ENCODE measurements at regions not wholly inside any gene's neighbourhood (a gene's known extent, or its start where the extent isn't known, plus 50 kb on each side); places are given as distances from the start of the nearest gene placed in this dataset.

DNA sequence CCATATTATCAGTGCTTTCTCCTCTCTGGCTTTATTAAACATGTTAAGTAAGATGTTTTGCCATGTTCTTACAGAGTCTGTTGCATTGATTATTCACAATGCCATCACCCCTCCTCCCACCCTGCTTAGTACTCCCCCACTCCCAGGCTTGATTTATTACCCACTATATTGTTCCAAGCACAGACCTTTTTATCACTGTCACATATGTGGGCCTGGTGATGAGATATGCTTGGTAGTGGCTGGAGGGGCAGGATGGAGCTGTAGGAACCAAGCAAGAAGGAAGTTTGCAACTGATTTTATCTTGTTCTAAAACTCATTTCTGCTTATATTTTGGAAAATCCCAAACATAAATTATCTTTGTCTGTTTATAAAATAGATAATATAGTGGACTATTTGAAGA is 748.2 kb upstream of the CELF4 start:
- Histone ChIP-seq H3K4me3 (ENCODE audit: low read depth, low read length) (no peak overlapping the region), H3K4me1 (ENCODE audit: insufficient read depth) (no peaks in the 10 kb centered on the region), H3K27ac (ENCODE audit: low read depth) (no peak overlapping the region), H3K36me3 (ENCODE audit: insufficient read depth) (no peaks in the 10 kb centered on the region)
- DNase-seq (ENCODE audit: extremely low spot score), result no peak

DNA sequence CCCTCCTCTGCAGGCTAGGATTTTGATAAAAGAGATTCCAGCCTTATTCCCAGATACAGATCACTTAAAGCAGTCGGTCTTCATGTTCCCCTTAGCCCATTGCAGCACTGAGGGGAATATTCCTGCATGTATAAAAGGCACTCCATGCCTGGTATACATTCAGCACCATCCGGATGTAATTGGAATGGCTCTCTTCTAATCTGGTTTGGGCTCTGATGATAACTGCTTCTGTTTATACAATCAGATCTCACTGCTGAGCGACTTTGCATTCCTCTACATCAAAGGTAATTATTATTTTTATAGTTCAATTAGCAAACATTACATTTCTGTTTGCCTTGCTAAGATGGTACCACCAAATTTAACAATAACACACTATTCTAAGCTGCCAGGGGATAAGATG is 746.9 kb upstream of the CELF4 start:
- WGBS, result 41% methylated on average over 3 of the region's 3 CpGs
- DNase-seq (ENCODE audit: extremely low spot score), result no peak

DNA sequence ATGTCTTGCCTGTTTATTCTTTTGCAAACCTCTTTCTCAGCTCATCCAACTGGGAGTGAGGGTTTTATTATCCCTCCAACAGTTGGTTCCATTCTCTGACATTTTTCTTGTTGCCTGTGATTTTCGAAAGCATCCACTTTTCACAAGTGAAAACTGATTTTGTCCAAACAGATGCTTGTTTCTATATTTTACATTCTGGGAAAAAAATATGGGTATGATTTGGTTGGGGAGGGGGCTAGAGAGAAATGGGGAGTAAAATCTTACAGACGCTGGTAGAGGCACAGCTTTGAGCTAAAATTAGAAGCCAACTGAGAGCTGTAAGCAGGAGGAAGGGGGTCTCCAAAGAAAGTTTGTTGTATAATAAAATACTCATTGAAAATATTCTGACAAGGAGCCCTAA is 745.3 kb upstream of the CELF4 start:
- H3K36me3 ChIP-seq (ENCODE audit: insufficient read depth), result no peaks in the 10 kb centered on the region
- H3K27ac ChIP-seq (ENCODE audit: low read depth), result no peak overlapping the region
- H3K4me1 ChIP-seq (ENCODE audit: insufficient read depth), result no peaks in the 10 kb centered on the region
- no peak for DNase-seq (ENCODE audit: extremely low spot score)
- WGBS, result 79% methylated on average over 2 of the region's 2 CpGs
- no peak overlapping the region for H3K4me3 ChIP-seq (ENCODE audit: low read depth, low read length)

More for the DNA sequence above, 746.9 kb upstream of the CELF4 start:
- no peak overlapping the region for H3K4me3 ChIP-seq (ENCODE audit: low read depth, low read length)
- H3K36me3 ChIP-seq (ENCODE audit: insufficient read depth), result no peaks in the 10 kb centered on the region
- H3K4me1 ChIP-seq (ENCODE audit: insufficient read depth), result no peaks in the 10 kb centered on the region
- no peak overlapping the region for H3K27ac ChIP-seq (ENCODE audit: low read depth)

DNA sequence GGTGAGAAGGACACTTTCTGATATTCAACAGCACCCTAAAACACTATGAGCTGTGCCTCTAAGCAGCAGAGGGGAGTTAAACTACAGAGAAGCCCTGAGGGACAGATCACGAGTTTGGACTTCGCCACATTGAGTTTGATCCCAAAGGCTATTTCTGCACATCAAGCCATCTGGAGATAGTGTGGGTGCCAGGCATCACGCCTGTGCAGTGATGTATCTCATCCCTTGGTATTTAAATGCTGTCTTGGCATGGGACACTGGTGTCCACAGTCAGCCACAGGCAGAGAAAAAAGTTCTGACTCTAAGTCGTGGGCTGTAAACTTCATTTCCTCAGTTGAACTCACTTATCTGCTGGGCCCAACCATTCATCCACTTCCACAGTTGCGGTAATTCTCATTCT is 742.3 kb upstream of the CELF4 start:
- DNase-seq (ENCODE audit: extremely low spot score), result no peak
- Histone ChIP-seq H3K4me1 (ENCODE audit: insufficient read depth) (no peaks in the 10 kb centered on the region), H3K27ac (ENCODE audit: low read depth) (no peak overlapping the region), H3K4me3 (ENCODE audit: low read depth, low read length) (no peak overlapping the region), H3K36me3 (ENCODE audit: insufficient read depth) (no peaks in the 10 kb centered on the region)
- 85% methylated on average over 5 of the region's 5 CpGs for WGBS

DNA sequence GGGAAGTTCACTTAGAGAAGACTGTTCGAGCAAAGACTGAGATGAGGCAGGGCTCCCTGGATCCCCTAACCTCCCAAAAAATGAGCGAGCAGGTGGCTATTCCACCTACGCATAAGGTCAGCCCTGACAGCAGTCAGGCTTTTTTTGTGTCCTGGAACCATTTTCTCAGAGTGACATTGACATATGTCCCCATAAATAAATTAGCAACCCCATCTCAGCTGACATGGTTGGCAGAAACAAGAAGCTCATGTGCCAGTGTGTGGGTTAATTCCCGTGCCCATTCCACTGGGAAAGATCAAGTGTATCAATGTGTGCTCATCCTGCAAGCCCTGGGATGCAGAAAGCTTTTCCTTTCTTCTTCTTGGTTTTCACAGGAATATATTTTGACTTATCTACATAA is 740.4 kb upstream of the CELF4 start:
- H3K36me3 ChIP-seq (ENCODE audit: insufficient read depth), result no peaks in the 10 kb centered on the region
- no peak for DNase-seq (ENCODE audit: extremely low spot score)
- no peaks in the 10 kb centered on the region for H3K4me1 ChIP-seq (ENCODE audit: insufficient read depth)
- H3K27ac ChIP-seq (ENCODE audit: low read depth), result no peak overlapping the region
- H3K4me3 ChIP-seq (ENCODE audit: low read depth, low read length), result no peak overlapping the region
- 85% methylated on average over 4 of the region's 4 CpGs for WGBS

DNA sequence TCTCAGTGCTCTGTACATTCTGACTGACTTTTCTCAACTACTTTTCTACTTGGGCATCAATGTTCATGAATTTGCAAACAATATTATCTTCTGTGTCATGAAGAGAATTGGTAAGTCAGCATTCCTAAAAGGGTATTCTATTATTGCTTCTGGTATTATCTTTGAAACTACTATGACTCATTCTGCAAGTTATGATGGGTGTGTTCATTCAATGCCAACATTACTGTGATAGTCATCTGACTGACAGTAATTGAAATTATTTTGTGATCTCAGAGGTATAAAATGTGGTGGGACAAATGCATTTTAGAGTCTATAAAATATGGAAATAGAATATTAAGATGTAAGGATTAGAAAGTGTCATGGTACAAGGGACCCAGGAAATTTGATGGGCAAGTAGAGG is 736.0 kb upstream of the CELF4 start:
- DNase-seq (ENCODE audit: extremely low spot score), result no peak
- no peaks in the 10 kb centered on the region for H3K4me1 ChIP-seq (ENCODE audit: insufficient read depth)
- no peak overlapping the region for H3K27ac ChIP-seq (ENCODE audit: low read depth)
- no peaks in the 10 kb centered on the region for H3K36me3 ChIP-seq (ENCODE audit: insufficient read depth)
- H3K4me3 ChIP-seq (ENCODE audit: low read depth, low read length), result no peak overlapping the region

DNA sequence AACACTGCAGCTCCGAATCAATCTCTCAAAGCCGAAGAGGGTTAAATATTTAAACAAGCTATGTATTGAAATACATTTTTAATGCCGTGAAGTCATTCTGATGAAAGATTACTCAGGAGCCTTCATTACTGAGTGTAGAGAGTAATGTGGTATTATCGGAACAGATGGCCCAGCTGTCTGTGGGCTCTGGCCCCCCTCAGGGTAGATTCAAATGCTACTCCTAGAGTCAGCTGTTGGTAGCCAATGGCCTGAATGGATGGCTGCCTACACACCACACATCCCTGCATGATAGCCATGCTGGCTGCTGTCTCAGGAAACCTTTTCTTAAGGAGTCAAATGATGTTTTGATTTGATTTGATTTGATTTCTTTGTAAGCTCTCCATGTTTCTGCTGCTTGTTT is 732.3 kb upstream of the CELF4 start:
- Histone ChIP-seq H3K4me3 (ENCODE audit: low read depth, low read length) (no peak overlapping the region), H3K36me3 (ENCODE audit: insufficient read depth) (no peaks in the 10 kb centered on the region), H3K27ac (ENCODE audit: low read depth) (no peak overlapping the region), H3K4me1 (ENCODE audit: insufficient read depth) (no peaks in the 10 kb centered on the region)
- 74% methylated on average over 4 of the region's 4 CpGs for WGBS
- no peak for DNase-seq (ENCODE audit: extremely low spot score)

DNA sequence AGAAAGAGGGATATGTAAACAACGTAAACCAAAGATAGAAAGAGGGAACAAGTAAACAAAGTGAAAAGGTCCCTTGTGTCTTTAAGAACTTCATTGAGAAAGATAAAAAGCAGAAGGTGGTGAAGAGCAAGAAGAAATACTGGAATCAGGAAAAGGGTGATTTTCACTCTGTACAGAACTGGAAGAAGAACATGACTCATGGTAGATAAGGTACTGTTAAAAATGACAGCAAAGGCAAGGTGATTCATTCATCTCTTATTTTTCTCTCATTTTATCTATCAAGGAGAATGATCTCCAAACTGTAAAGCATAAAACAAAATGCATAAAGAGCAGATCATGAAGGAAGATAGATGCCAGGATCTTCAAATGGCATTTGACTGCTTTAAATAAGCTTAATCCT is 724.6 kb upstream of the CELF4 start:
- H3K4me3 ChIP-seq (ENCODE audit: low read depth, low read length), result no peak overlapping the region
- 51% methylated on average over 1 of the region's 1 CpG for WGBS
- no peaks in the 10 kb centered on the region for H3K36me3 ChIP-seq (ENCODE audit: insufficient read depth)
- DNase-seq (ENCODE audit: extremely low spot score), result no peak
- H3K27ac ChIP-seq (ENCODE audit: low read depth), result no peak overlapping the region
- no peaks in the 10 kb centered on the region for H3K4me1 ChIP-seq (ENCODE audit: insufficient read depth)

DNA sequence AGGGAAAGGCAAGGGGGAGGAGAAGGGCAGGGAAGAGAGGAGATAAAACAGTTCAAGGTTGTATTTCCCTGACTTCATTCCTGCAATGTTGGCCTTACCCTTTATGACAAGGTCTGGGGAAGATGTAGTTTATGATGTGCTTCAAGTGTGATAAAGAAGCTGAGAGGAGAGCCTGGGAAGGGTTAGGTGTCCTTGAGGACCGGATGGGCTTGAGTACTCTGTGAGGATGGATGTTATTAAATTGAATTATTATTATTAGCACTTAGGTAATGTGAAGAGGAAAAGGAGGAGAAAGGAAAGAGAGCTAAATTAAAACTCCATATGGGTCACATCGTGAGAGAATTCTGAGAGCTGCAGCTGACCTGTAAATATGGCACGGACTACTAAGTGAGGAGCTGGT is 719.4 kb upstream of the CELF4 start:
- Histone ChIP-seq H3K4me1 (ENCODE audit: insufficient read depth) (no peaks in the 10 kb centered on the region), H3K36me3 (ENCODE audit: insufficient read depth) (no peaks in the 10 kb centered on the region), H3K4me3 (ENCODE audit: low read depth, low read length) (no peak overlapping the region), H3K27ac (ENCODE audit: low read depth) (no peak overlapping the region)
- no peak for DNase-seq (ENCODE audit: extremely low spot score)
- WGBS, result 63% methylated on average over 3 of the region's 3 CpGs

DNA sequence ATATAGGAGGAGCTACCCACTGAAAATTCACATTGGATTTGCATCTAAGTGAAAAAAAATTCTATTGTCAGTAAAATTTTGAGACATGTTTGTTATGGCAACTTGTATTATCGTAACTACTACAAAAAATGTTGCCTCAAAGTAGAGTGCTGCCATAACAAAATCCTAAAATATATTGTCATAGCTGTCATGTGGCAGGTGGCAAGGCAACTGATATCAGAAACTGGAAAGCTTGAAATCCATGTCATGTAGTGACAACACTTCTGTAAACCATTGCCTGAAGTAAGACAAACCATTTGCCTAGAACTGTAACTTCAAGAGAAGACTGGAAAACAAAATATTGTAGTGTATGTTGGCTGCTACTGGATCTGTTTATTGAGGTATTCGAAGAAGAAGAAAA is 697.5 kb upstream of the CELF4 start:
- no peak for DNase-seq (ENCODE audit: extremely low spot score)
- WGBS, result 82% methylated on average over 2 of the region's 2 CpGs
- Histone ChIP-seq H3K27ac (ENCODE audit: low read depth) (no peak overlapping the region), H3K4me1 (ENCODE audit: insufficient read depth) (no peaks in the 10 kb centered on the region), H3K36me3 (ENCODE audit: insufficient read depth) (no peaks in the 10 kb centered on the region), H3K4me3 (ENCODE audit: low read depth, low read length) (no peak overlapping the region)

DNA sequence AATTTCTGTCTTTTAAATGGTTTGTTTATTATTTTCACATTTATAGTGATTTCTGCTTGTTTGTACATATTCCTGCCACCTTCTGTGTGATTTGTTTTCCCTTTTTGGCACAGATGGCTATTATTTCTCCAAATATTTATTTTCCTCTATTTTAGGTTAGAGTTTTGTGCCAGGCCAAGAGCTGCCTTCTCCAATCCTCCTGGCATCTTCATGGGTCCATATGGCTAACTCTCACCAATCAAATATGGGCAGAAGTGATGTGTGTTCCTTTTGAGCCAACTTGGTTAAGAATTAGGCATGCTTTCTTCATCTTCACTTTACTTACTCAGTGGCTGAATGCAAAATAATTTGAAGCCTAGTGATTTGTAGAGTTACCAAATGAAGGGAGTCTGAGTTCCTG is 697.1 kb upstream of the CELF4 start:
- H3K27ac ChIP-seq (ENCODE audit: low read depth), result no peak overlapping the region
- H3K36me3 ChIP-seq (ENCODE audit: insufficient read depth), result no peaks in the 10 kb centered on the region
- no peak for DNase-seq (ENCODE audit: extremely low spot score)
- no peak overlapping the region for H3K4me3 ChIP-seq (ENCODE audit: low read depth, low read length)
- no peaks in the 10 kb centered on the region for H3K4me1 ChIP-seq (ENCODE audit: insufficient read depth)

DNA sequence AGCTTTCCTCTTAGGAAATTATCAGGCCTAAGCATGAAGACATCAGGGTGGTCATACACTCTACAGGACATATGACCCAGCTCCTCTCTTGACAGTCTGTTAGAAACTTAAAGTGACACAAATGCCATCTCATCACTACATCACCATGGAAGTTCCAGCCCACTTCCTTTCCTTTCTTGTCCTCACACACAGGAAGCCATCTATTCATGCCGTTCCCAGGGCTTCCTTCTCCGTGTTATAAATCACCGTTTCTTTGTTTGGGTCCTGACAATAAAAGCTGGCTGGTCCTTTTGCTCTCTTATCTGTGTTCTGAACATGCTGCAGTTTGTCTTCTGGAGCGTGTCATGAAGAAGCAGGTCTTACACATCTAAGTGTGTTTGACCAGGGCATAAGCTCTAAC is 692.1 kb upstream of the CELF4 start:
- Histone ChIP-seq H3K36me3 (ENCODE audit: insufficient read depth) (no peaks in the 10 kb centered on the region), H3K4me1 (ENCODE audit: insufficient read depth) (no peaks in the 10 kb centered on the region), H3K27ac (ENCODE audit: low read depth) (no peak overlapping the region), H3K4me3 (ENCODE audit: low read depth, low read length) (no peak overlapping the region)
- DNase-seq (ENCODE audit: extremely low spot score), result no peak
- WGBS, result 28% methylated on average over 4 of the region's 4 CpGs

DNA sequence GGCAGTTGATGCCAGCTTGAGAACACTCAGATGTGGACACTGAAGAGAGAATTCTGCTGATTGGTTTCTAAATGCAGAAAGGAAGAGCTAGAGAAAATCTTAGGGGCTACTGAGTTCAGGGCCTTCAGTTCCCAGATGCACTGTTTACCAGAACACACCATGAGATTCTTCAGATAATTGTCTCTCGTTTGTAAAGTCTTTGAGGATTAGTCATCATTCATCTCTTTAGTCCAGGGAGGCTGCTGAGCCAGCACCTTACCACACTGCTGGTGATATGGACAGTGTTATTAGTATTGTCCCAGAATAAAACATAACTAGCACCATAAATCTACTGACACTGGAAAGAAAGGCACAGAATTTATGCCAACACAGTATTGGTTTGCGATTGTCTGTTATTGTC is 690.8 kb upstream of the CELF4 start:
- no peak for DNase-seq (ENCODE audit: extremely low spot score)
- no peak overlapping the region for H3K4me3 ChIP-seq (ENCODE audit: low read depth, low read length)
- WGBS, result 38% methylated on average over 2 of the region's 2 CpGs
- no peak overlapping the region for H3K27ac ChIP-seq (ENCODE audit: low read depth)
- no peaks in the 10 kb centered on the region for H3K4me1 ChIP-seq (ENCODE audit: insufficient read depth)
- no peaks in the 10 kb centered on the region for H3K36me3 ChIP-seq (ENCODE audit: insufficient read depth)

DNA sequence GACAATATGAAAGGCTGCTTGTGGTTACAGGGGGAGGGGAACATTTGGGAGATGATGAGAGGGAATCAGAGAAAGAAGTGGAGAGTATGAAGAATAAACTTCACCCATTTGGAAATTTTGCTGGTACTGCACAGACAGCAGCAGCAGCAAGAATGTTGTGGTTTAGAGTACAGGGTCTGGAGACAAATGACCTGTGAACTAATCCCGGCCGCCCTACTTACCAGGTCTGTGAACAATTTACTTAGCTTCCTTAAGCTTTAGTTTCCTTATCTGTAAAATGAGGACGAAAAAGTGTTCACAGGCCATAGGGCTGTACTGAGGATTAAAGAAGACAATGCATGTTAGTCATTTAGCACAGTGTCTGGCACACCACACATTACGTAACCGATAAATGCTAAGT is 685.4 kb upstream of the CELF4 start:
- H3K4me3 ChIP-seq (ENCODE audit: low read depth, low read length), result no peak overlapping the region
- 74% methylated on average over 5 of the region's 5 CpGs for WGBS
- no peak for DNase-seq (ENCODE audit: extremely low spot score)
- no peak overlapping the region for H3K27ac ChIP-seq (ENCODE audit: low read depth)
- no peaks in the 10 kb centered on the region for H3K4me1 ChIP-seq (ENCODE audit: insufficient read depth)
- no peaks in the 10 kb centered on the region for H3K36me3 ChIP-seq (ENCODE audit: insufficient read depth)

DNA sequence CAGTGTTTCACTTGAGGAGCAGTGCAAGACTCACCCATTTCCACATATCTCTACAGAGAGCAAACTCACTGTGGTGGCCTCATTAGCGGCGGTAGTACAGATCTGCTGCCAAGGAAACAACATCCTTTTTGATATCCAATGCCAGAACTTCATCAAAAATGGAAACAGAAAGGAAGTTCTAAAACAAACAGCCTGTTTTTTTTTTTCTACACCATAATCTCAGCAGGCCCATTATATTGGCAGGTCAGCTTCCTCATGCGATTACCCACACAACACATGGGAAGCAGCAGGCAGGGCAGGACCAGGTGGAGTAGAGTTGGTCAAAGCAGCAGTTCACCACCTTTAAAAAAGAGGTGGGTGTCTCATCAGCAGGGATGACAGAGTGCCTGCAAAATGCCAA is 678.9 kb upstream of the CELF4 start:
- H3K4me1 ChIP-seq (ENCODE audit: insufficient read depth), result no peaks in the 10 kb centered on the region
- no peak for DNase-seq (ENCODE audit: extremely low spot score)
- H3K4me3 ChIP-seq (ENCODE audit: low read depth, low read length), result no peak overlapping the region
- H3K36me3 ChIP-seq (ENCODE audit: insufficient read depth), result no peaks in the 10 kb centered on the region
- 64% methylated on average over 3 of the region's 3 CpGs for WGBS
- H3K27ac ChIP-seq (ENCODE audit: low read depth), result no peak overlapping the region
